HG03354 (cell line): ENCODE measurements at regions not wholly inside any gene's neighbourhood (a gene's known extent, or its start where the extent isn't known, plus 50 kb on each side); places are given as distances from the start of the nearest gene placed in this dataset.
"Not testable (repeated sequence)": the region's sequence is repeated elsewhere in the genome, so short reads cannot be mapped to it uniquely, and the experiment has no call there.

Experiments
- ATAC-seq: cut with Tn5 transposase; IDR thresholded peaks from one replicate; pipeline ENCODE4 v1.9.1; 2021; ENCODE audit warnings: mild to moderate bottlenecking; ENCODE audit not compliant: unreplicated experiment, poor library complexity, severe bottlenecking

DNA sequence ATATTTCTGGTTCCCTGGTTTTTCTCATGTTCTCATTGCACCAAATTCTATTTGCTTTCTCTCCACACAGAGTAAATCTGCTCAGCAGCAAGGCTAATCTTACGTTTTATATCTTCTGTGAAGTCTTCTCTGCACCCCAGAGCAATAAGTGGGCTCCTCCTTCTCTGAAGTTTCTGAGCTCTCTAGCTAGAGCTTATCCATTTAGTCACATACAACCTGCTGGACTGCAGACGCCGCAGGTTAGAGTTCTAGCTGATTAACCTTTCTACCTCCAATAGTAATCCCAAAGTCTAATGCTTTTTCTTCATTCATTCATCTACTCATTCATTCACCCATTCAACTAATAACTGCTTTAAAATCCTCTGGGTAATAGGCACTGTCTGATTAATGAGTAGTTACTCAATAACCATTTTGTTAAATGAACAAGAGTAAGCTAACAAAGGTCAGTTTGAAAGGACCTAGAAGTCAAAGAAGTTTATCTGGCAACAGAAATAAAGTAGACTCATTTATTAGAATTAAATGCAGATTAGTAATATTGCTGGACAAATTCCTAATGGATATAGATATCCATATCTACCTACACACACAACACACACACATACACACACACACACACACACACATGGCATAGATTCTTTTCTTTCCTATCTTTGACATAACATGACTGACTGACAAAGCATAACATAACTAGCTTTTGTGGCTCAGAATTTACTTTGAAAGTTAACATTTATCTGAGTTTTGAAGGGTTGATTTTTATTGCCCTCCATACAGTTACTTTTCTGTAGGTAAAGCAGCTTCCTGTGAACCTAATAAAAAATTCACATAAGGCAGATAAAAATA, 984.6 kb upstream of the SEMA6A start:
- ATAC-seq = no peak

DNA sequence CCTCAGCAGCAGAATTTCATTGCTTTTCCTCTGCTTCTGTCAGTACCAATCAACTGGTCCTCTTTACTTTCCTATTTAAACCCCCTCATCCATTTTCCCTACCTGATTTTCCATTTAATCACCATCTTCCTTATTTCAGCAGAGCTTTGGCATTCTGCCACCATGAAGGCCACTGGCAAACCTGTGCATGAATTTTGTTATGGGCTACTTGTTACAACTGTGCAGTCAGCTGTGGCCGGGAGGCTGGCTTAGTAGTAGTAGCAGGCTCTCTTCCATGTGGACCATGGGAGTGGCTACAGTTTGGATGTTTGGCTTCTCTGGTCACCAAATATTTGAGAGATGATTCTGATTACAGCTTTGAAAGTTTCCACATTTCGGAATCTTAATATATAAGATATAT, 976.6 kb upstream of the SEMA6A start:
- no peak for ATAC-seq

DNA sequence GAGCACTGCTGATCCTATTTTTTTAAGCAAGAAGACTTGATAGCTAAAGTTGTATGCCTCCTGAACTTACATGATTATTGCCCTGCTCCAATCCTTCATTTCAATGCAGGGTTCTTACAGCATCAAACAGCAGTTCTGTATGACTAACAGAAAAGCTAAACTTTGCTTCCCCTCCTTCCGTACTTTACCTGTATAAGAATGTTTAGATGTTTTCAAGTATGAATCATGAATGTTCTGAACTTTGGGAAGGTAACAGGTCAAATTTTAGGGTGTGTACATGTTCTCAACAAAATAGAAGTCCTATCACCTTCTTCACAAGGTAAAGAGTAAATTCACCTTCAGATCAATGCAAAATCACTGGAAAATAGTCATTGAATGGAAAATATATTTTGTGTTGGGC, 972.6 kb upstream of the SEMA6A start:
- no peak for ATAC-seq

DNA sequence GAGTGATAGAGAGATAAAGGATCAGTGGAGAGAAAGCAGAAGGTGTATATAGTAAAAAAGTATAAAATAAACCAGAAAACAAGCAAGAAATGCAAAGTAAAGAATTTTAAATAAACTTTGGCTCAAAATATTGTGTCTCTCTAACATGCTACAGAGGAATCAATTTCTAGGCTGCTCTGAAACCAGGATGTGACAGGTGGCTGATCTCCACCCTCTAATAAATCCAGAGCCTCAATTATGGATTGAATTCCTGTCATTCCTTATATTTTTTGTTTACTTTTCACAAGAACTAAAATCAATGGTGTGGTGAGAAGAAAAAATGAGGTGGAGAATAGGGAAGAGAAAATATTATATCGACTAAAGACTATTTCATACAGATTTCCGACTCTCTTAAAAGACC, 965.1 kb upstream of the SEMA6A start:
- no peak for ATAC-seq

DNA sequence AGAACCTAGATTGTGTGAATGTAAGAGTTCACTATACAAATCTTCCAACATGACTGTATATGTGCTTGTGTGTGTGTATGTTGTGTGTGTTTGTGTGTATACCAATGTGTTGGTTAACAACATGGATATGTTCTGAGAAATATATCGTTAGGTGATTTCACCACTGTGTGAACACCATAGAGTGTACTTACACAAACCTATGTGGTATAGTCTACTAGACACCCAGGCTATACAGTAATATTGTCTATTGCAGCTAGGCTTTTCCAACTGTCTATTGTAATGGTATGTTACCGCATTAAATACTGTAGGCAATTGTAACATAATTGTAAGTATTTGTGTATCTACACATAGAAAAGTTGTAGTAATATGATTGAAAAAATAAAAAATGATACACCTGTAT, 959.2 kb upstream of the SEMA6A start:
- no peak for ATAC-seq

DNA sequence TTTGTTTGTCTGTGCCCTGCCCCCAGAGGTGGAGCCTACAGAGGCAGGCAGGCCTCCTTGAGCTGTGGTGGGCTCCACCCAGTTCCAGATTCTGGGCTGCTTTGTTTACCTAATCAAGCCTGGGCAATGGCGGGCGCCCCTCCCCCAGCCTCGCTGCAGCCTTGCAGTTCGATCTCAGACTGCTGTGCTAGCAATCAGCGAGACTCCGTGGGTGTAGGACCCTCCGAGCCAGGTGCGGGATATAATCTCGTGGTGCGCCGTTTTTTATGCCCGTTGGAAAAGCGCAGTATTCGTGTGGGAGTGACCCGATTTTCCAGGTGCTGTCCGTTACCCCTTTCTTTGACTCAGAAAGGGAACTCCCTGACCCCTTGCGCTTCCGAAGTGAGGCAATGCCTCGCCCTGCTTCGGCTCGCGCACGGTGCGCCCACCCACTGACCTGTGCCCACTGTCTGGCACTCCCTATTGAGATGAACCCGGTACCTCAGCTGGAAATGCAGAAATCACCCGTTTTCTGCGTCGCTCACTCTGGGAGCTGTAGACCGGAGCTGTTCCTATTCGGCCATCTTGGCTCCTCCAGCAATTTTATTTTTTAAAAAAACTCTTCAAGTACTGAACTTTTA, 958.5 kb upstream of the SEMA6A start:
- not testable (repeated sequence) for ATAC-seq

DNA sequence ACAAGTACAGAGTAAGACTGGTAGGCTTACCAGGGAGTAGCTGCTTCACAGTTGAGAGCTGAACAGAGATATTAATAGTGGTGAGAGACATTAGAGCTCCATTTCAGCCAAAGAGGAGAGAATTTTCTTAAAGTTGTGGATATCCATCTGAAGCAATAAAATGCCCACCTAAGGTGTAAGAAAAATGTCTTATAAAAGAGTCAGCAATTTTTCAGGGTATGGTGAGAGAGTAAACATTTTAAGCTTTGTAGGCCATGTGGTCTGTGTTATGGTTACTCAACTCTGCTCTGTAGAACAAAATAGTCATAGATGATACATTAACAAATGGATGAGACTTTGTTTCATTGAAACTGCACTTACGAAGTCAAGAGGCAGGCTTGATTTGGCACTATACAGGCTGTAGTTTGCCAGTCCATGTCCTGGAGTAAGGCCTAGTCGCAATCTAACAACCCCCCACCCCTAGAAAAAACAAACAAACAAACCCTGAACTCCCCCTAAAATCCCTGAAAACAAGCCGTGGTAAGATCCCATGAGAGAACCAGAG, 945.4 kb upstream of the SEMA6A start:
- ATAC-seq = no peak

DNA sequence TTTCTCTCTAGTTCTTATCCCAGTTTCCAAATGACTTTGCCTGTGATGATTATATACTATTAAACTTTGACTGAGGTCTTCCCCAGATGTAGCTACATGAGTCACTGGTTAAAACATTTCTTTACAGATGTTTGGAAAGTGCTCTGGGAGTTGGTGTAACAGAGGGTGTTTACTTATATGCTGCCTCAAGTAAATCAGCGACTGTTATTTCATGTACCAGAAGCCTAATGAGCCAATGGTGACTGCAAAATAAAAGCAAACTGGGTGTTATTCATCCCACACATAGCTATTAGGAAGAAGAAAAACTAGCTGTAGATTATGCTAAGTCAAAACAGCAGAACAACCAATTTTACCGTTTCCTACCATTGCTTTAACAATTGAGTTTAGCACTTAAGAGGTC, 929.7 kb upstream of the SEMA6A start:
- no peak for ATAC-seq

DNA sequence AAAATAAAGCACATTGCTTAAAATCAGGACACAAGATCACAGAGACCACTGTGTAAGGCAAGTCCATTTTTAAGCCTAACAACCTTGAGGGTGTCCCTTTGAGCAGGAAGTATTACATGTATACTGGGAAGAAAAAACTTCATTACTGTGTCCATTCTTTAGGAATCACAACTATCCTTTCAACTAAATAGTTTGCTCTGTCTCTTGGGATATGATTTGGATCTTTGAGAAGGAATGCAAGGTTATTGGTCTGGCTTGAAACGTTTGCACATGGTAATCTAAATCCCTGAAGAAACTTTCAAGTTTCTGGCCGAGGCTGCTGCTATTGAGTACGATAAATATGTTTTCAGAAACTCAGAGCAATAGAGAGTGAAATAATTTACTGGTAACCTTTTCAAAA, 923.0 kb upstream of the SEMA6A start:
- no peak for ATAC-seq

DNA sequence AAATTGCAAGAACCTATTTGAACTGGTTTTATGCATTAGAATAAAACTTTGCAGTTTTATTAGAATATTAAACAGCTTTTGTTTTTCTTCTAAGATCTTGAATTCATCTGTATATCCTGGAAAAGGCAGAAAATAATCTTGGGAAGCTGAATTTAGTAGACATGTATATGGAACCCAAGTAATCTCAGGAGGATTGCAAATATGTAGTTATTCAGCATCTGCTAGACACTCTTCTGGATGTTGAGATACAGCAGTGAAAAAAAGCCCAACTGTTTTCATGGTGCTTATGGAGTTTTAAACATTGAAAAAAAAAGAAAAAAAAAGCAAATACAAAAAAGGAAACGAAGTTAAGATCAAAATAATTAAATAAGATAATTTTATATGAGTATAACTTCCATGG, 922.2 kb upstream of the SEMA6A start:
- no peak for ATAC-seq

DNA sequence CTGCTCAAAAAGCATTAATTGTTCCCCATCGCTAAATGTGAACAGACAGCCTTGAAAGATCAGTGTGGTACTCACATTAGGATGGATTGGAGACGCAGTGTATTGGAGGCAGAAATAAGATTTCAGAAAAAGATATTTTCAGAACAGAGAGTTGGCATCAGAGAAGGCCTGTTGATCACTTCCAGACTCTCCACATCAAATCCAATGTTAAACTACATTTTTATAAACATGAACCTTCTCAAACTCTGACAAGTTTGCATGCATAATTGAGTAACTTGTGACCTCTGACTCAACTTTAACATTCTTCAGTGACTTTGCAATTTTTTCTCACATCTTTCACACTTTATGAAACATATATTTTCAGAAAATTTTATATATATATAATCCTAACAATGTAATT, 919.6 kb upstream of the SEMA6A start:
- ATAC-seq = no peak

DNA sequence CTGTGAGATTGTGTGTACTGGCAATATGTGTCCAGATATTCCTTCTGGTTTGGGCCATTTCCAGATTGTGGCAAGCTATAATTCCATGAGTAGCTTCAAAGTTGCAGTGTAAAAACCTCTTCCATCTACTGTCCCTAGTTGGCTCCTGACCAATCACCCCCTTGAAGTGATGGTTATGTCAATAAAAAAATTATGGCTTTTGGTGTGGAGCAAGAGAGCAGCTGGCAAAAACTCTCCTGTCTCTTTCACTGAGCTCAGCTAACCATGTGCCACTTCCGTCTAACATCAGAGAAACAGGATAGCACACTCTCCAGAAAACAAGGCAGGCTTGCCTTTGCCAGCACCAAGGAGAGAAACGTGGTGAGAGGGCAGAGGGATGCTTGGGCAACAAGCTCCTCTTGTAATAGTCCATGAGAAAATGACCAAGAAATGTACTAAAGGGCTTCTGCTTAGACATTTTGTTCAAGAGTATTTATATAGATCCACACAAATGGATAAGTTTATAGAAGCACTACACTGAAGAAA, 914.4 kb upstream of the SEMA6A start:
- ATAC-seq = no peak

DNA sequence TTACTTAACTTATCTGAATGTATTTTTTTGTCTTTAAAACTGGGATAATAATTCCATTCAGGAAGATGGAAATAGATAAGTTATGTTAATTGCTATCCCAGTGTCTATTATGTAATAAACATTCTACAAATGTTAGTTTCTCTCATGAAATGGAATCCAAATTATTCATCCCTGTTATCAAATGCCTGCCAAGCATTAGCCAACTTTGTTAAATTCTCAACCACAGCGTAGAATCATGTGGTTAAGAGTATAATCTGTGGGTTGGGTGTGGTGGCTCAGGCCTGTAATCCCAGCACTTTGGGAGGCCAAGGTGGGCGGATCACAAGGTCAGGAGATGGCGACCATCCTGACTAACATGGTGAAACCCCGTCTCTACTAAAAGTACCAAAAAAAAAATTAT, 912.9 kb upstream of the SEMA6A start:
- ATAC-seq = no peak

DNA sequence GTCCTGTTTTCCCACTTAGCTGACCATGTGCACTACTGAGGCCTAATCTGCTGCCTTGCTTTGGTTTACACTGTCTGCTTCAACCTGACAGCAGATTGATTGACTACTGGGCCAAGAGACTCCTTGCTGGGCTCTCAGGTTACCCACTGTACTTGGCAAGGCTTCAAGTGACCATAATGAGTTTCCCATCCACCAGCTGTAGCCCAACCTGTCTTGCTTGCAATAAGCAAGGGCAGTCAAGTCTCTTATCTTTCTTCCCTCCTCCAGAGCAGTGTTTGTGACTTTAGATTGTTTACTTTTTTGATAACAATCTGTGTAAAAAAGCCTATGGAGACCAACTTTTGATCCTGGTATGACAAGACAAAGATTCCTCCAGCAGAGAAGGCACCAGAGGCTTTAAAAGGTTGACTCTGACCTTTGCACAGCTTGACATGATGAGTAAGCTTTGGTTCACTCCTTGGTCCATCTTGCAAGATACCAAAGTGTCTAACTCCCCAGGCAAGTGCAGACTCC, 912.3 kb upstream of the SEMA6A start:
- ATAC-seq = no peak

DNA sequence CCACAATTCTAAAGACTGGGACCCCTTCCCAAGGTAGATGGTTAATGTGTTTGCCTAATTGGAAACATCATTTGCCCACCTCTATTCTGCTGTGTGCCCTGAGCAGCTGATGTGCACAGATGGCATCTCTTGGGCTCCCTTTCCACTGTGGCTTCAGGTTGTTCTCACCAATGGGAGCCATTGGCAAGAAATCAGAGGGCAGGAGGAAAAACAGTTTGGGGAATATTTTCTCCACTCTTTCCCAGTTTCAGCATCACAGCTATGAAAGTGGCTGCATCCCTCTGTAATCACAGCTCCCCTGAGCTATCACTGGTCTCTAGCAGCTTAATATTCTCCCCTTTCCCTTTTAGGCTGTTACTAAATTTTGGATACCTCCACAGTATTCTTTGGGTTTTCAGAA, 911.6 kb upstream of the SEMA6A start:
- no peak for ATAC-seq

DNA sequence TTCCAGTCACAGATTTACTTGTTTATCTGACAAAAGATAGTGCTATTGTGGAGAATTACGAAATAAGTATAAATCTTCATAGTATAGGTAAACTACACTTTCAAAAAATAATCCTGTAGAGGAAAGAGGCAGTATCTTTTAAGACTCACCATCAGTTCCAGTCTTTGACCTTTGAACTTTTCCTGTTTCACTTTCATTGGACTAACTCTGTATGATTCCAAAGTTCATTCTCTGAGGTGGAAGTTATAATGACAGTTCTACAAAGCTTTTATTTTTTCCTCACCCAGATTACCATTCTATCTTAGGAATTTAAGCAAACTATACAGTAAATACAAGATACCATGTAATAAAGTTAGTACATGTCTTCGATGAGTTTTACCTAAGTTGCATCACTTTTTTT, 901.3 kb upstream of the SEMA6A start:
- no peak for ATAC-seq

DNA sequence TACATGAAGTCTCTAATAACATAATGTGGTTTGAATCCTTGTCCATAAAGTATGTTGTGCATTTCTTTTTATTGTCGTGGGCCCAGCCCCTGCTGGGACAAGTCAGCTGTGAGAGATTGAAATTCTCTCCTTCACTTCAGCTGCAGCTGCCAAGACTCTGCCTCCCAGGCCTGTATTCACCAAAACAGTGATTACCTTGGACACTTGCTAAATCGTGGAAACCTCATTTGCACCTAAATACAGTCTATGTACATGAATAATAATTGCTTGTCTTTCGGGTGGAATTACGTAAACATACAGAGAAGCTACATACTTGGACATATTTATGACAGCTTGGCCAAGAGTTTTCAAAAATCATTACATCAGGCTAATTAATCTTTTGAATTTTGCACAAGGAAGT, 898.5 kb upstream of the SEMA6A start:
- ATAC-seq = no peak

DNA sequence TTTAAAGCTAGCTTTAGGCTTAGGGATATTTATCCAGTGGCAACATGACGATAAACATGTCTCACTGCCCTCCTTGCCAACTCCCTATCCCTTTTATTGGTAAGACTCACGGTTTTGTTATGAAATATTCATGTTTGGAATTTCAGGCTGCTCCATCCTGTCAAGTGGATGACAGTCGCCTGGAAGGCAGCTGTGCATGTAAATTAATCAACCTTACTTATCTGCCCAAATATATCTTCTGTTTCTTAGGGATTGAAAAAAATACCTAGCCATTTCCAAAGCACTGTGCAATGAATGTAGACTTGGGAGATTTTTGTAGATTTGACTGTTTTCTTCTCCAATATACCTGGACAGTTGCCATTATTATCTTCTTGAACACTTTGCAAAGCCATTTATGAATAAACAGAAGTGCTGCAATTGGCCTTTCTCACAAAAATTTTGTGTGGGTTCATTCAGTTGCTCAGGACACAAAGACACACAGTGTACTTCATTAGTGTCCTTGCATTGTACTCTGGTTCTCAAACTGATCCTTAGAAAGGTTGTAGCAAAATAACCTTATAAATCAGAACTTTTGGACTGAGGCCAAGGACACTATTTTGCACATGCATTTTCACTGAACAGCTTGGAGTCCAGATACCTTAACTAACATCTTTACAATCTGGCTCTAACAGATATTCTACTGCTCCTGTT, 889.4 kb upstream of the SEMA6A start:
- no peak for ATAC-seq

DNA sequence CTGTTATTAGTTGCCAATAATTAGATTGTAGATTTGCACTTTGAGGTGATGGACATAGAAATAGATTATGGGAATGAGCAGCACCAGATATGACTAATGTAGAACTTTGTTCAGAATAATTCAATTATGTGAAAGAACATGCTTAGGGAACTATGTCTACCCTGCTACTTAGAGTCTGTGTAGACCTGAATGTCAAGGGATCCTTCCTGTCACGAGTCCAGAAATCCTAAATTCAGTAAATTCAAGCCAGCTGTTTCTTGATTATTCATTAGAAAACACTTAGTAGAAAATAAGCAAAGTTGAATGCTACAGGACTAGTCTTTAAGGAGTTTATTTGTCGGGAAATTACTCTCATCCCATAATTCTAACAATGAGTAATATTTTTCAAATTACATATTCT, 887.3 kb upstream of the SEMA6A start:
- no peak for ATAC-seq

DNA sequence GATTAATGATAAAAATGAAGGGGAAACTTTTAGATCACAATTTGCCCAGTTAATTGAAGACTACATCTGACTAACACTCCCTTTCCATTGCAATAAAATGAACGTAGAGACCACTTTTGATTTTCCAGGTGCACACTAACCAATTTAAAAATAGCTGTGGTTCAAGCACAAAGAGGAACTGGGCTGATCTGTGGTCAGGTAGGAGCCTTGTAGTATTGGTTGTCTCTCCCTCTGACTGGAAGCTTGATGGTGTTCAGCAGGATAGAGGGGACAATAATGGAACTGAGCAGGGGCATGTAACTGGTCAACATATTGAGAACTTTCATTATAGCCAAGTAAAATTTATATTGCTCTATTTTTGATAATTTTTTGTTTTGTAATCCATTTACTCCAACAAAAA, 886.8 kb upstream of the SEMA6A start:
- ATAC-seq = peak; percentile 83
